Gastrocnemius medialis (tissue), 4 donors: ENCODE measurements at regions not wholly inside any gene's neighbourhood (a gene's known extent, or its start where the extent isn't known, plus 50 kb on each side); places are given as distances from the start of the nearest gene placed in this dataset.

Experiments used
- ATAC-seq, 2 donors: fragments of 150-250 bp; one replicate each; pipeline ENCODE4 v1.9.1; 2016
- DNase-seq, 2 donors: peaks; one replicate each; pipeline ENCODE4 v3.0.0-alpha.2; 2019
- H3K27ac ChIP-seq, 4 donors: fragments of 200-600 bp; sonication (generic); 1 replicate in 1 of 4; 2 replicates in 3 of 4; pipeline ENCODE4 v1.5.1; 2016 to 2018; ENCODE audit warnings: mild to moderate bottlenecking in 2 of 4, moderate library complexity in 1 of 4
- H3K27me3 ChIP-seq, 3 donors: fragments of 200-600 bp; sonication (generic) in 2 of 3; 1 replicate in 1 of 3; 2 replicates in 2 of 3; pipeline versions ENCODE4 v1.5.1 to v1.6.0; 2016 to 2019; ENCODE audit warnings: mild to moderate bottlenecking in 1 of 3, moderate library complexity in 1 of 3
- H3K36me3 ChIP-seq, 2 donors: fragments of 200-600 bp; sonication (generic) in 1 of 2; one replicate each; pipeline ENCODE4 v1.5.1; 2017 to 2018
- H3K4me1 ChIP-seq, 2 donors: fragments of 200-600 bp; sonication (generic) in 1 of 2; one replicate each; pipeline ENCODE4 v1.5.1; 2016 to 2017; ENCODE audit warnings: mild to moderate bottlenecking in 2 of 2
- H3K4me3 ChIP-seq, 4 donors: fragments of 200-600 bp; sonication (generic) in 3 of 4; 1 replicate in 1 of 4; 2 replicates in 3 of 4; pipeline ENCODE4 v1.5.1; 2016 to 2019; ENCODE audit warnings: mild to moderate bottlenecking in 2 of 4
- H3K9me3 ChIP-seq, 3 donors: fragments of 200-600 bp; sonication (generic) in 2 of 3; 1 replicate in 1 of 3; 2 replicates in 2 of 3; pipeline ENCODE4 v1.5.1; 2016 to 2019
- CTCF ChIP-seq, 5 experiments: fragments of 450-650 bp in 3 of 5; fragments of 200-600 bp in 2 of 5; sonication (generic) in 2 of 5; IDR thresholded peaks in 4 of 5; conservative IDR thresholded peaks in 1 of 5; 1 replicate in 4 of 5; 2 replicates in 1 of 5; pipeline ENCODE4 v1.5.1; 2016 to 2019; ENCODE audit warnings: antibody characterized with exemption in 5 of 5, mild to moderate bottlenecking in 3 of 5, moderate library complexity in 3 of 5
- POLR2A ChIP-seq, 2 donors: fragments of 450-650 bp; IDR thresholded peaks; one replicate each; pipeline ENCODE4 v1.6.1; 2017; ENCODE audit warnings: antibody characterized with exemption in 2 of 2, mild to moderate bottlenecking in 2 of 2, moderate library complexity in 2 of 2
- in situ Hi-C, 4 donors: fragments of 200-750 bp; cut with MboI; loops; one replicate each; pipeline versions ENCODE4 v1.15.0 to v1.8.0; 2017; ENCODE audit warnings: low sequenced_read_pairs in 4 of 4
- intact Hi-C: fragments of 100-400 bp; cut with DNase I; formaldehyde crosslinking; loops from one replicate; pipeline ENCODE4 v1.15.1; 2023; ENCODE audit warnings: low total_unique reads

- TF ChIP-seq CTCF (IDR thresholded peaks at IDR 0.05 in 4 of 5, conservative IDR thresholded peaks at IDR 0.05 in 1 of 5) (no peak), POLR2A (IDR thresholded peaks at IDR 0.05) (no peak)
- intact Hi-C loops (loop anchor here (10.0 kb wide), 1 partner anchor 1400 kb away; no protein-coding TSS in a partner anchor), in situ Hi-C loops (no loop called here)
- no peaks in the 10 kb centered on the region for H3K4me1 ChIP-seq
- DNase-seq (no peak), ATAC-seq (no peak)
- H3K9me3 ChIP-seq = no peaks in the 10 kb centered on the region
- H3K4me3 ChIP-seq = no peak overlapping the region
- H3K27ac ChIP-seq = no peak overlapping the region
- no peaks in the 10 kb centered on the region for H3K36me3 ChIP-seq
- peaks cover 0 to 11% (median 0%) of the 10 kb centered on the region in 3 donors for H3K27me3 ChIP-seq
Observed at GRCh38 chr15:52855157-52855556, 65.0 kb upstream of the ONECUT1 start.

- ATAC-seq = no peak
- intact Hi-C loops (no loop called here), in situ Hi-C loops (no loop called here)
- TF ChIP-seq POLR2A (IDR thresholded peaks at IDR 0.05) (no peak), CTCF (IDR thresholded peaks at IDR 0.05 in 4 of 5, conservative IDR thresholded peaks at IDR 0.05 in 1 of 5) (no peak)
- H3K9me3 ChIP-seq = no peaks in the 10 kb centered on the region
- H3K4me3 ChIP-seq = no peak overlapping the region
- no peak for DNase-seq
- H3K4me1 ChIP-seq = no peaks in the 10 kb centered on the region
- no peak overlapping the region for H3K27ac ChIP-seq
- H3K36me3 ChIP-seq = no peaks in the 10 kb centered on the region
- no peaks in the 10 kb centered on the region for H3K27me3 ChIP-seq
Observed at GRCh38 chr15:52844823-52845222, 54.7 kb upstream of the ONECUT1 start.
